ENCODE measurements at regions not wholly inside any gene's neighbourhood (a gene's known extent, or its start where the extent isn't known, plus 50 kb on each side); places are given as distances from the start of the nearest gene placed in this dataset.

- no peaks in the 10 kb centered on the region for H3K27me3 Mint-ChIP-seq (ENCODE audit: insufficient read depth, unreplicated experiment)
- CTCF ChIA-PET, result no interaction called here
Observed at GRCh38 chr2:150542692-150543091, 55.2 kb upstream of the RND3 start.

GRCh38 chr2:150542172-150542571 lies 54.7 kb upstream of the RND3 start:
- no peak overlapping the region for H3K27ac Mint-ChIP-seq (ENCODE audit: unreplicated experiment)
- no peak overlapping the region for H3K4me3 Mint-ChIP-seq (ENCODE audit: unreplicated experiment)
- TF ChIP-seq CTCF (IDR thresholded peaks at IDR 0.05; ENCODE audit: insufficient read depth in 1 of 2, low read depth in 1 of 2, low read length in 1 of 2, severe bottlenecking in 1 of 2, unreplicated experiment in 1 of 2), result no peak
- H3K27me3 ChIP-seq (replicated peaks; ENCODE audit: control insufficient read depth, insufficient read depth, low read length), result no peaks in the 10 kb centered on the region
- H3K4me1 ChIP-seq, result no peaks in the 10 kb centered on the region
- no peaks in the 10 kb centered on the region for H3K27me3 Mint-ChIP-seq (ENCODE audit: insufficient read depth, unreplicated experiment)
- no TSS peak for BruUV-seq (replicated peaks)
- no peaks in the 10 kb centered on the region for H3K36me3 Mint-ChIP-seq (ENCODE audit: insufficient read depth, unreplicated experiment)
- no peak overlapping the region for H3K4me3 ChIP-seq (ENCODE audit: low read depth, low read length)
- intact Hi-C loops (cut with micrococcal nuclease; ENCODE audit: unreplicated experiment), result no loop called here
- no peaks in the 10 kb centered on the region for H3K4me1 Mint-ChIP-seq (ENCODE audit: low read depth, unreplicated experiment)
- 0 out of 2 replicates have a peak, but pooled peaks cover 2% of the 10 kb centered on the region for H3K9me3 ChIP-seq
- DNase-seq, result no peak
- ChIA-PET CTCF (interaction anchor here (0.6 kb wide), 1 partner anchor 67 kb away, joined by 5 read pairs; no protein-coding TSS in a partner anchor), POLR2A (no interaction called here)
- H3K9me3 Mint-ChIP-seq (ENCODE audit: unreplicated experiment), result peaks cover 5% of the 10 kb centered on the region
- no peaks in the 10 kb centered on the region for H3K36me3 ChIP-seq (ENCODE audit: control insufficient read depth, insufficient read depth, low read length)

More at GRCh38 chr2:150542692-150543091, 55.2 kb upstream of the RND3 start:
- Histone ChIP-seq H3K9me3 (0 out of 2 replicates have a peak, but pooled peaks cover 2% of the 10 kb centered on the region), H3K4me1 (no peaks in the 10 kb centered on the region), H3K27me3 (replicated peaks; ENCODE audit: control insufficient read depth, insufficient read depth, low read length) (no peaks in the 10 kb centered on the region), H3K4me3 (ENCODE audit: low read depth, low read length) (no peak overlapping the region), H3K36me3 (ENCODE audit: control insufficient read depth, insufficient read depth, low read length) (no peaks in the 10 kb centered on the region)
- no peak overlapping the region for H3K27ac Mint-ChIP-seq (ENCODE audit: unreplicated experiment)
- no peak for TF ChIP-seq CTCF (IDR thresholded peaks at IDR 0.05; ENCODE audit: insufficient read depth in 1 of 2, low read depth in 1 of 2, low read length in 1 of 2, severe bottlenecking in 1 of 2, unreplicated experiment in 1 of 2)
- DNase-seq, result no peak
- no peak overlapping the region for H3K4me3 Mint-ChIP-seq (ENCODE audit: unreplicated experiment)
- H3K4me1 Mint-ChIP-seq (ENCODE audit: low read depth, unreplicated experiment), result no peaks in the 10 kb centered on the region
- intact Hi-C loops (cut with micrococcal nuclease; ENCODE audit: unreplicated experiment), result no loop called here
- POLR2A ChIA-PET, result no interaction called here
- H3K9me3 Mint-ChIP-seq (ENCODE audit: unreplicated experiment), result peaks cover under 1% of the 10 kb centered on the region
- no peaks in the 10 kb centered on the region for H3K36me3 Mint-ChIP-seq (ENCODE audit: insufficient read depth, unreplicated experiment)
- BruUV-seq (replicated peaks), result no TSS peak

GRCh38 chr2:150538651-150539201 lies 51.3 kb upstream of the RND3 start:
- CTCF ChIA-PET, result no interaction called here
- intact Hi-C loops (cut with micrococcal nuclease; ENCODE audit: unreplicated experiment), result no loop called here
- DNase-seq, result no peak
- no peaks in the 10 kb centered on the region for H3K36me3 Mint-ChIP-seq (ENCODE audit: insufficient read depth, unreplicated experiment)
- TF ChIP-seq CTCF (IDR thresholded peaks at IDR 0.05; ENCODE audit: insufficient read depth in 1 of 2, low read depth in 1 of 2, low read length in 1 of 2, severe bottlenecking in 1 of 2, unreplicated experiment in 1 of 2), result no peak
- no TSS peak for BruUV-seq (replicated peaks)
- no peak overlapping the region for H3K4me3 Mint-ChIP-seq (ENCODE audit: unreplicated experiment)
- H3K4me1 Mint-ChIP-seq (ENCODE audit: low read depth, unreplicated experiment), result no peaks in the 10 kb centered on the region
- peaks cover 19% of the 10 kb centered on the region for H3K9me3 Mint-ChIP-seq (ENCODE audit: unreplicated experiment)
- Histone ChIP-seq H3K9me3 (peaks cover 2% of the 10 kb centered on the region; the same call in 1 of the 2 replicates), H3K36me3 (ENCODE audit: control insufficient read depth, insufficient read depth, low read length) (no peaks in the 10 kb centered on the region), H3K4me1 (no peaks in the 10 kb centered on the region), H3K4me3 (ENCODE audit: low read depth, low read length) (no peak overlapping the region), H3K27me3 (replicated peaks; ENCODE audit: control insufficient read depth, insufficient read depth, low read length) (no peaks in the 10 kb centered on the region)
- no peaks in the 10 kb centered on the region for H3K27me3 Mint-ChIP-seq (ENCODE audit: insufficient read depth, unreplicated experiment)
- no peak overlapping the region for H3K27ac Mint-ChIP-seq (ENCODE audit: unreplicated experiment)
- POLR2A ChIA-PET, result no interaction called here
